ENCODE measurements at regions not wholly inside any gene's neighbourhood (a gene's known extent, or its start where the extent isn't known, plus 50 kb on each side); places are given as distances from the start of the nearest gene placed in this dataset.

DNA sequence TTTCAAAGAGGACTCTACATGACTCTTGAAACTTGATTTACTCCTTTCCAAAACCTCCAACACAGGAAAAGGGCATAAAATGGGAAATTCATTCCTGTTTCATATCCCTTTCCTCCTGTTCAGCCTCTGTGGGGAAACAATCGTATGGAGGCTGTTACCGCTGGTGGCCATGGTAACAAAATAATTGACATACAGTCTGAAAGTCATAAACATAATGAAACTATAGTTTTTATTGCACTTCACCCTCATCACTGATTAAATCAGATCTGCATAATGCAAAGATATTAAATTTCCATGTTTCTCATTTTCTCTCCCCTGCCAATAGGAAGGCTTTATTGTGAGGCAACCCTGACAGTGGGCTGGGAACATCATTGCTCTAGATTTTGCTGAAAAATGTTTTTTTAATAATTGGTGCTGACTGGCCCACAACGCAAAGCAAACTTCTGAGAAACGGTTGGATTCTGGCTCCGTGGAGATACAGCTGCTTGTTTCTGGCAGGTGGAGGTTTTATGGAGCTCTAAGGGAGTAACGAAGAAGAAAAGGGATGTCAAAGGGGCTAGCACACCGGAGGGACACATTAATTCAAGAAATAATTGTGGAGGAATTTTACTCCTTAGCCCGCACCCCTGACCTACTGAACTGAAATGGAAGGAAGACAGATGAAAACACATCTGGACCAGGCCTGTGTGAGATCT, 154.2 kb upstream of the SHISA6 start:
- no peaks in the 10 kb centered on the region for H3K27me3 ChIP-seq
- no peaks in the 10 kb centered on the region for H3K36me3 ChIP-seq
- H3K9me3 ChIP-seq = no peaks in the 10 kb centered on the region
- intact Hi-C loops (cut with DNase I) = no loop called here
- H3K4me3 ChIP-seq (replicated peaks in 1 of 3) = no peak overlapping the region
- no peak for DNase-seq
- 87% methylated on average over 8 of the region's 8 CpGs for WGBS, 2 donors
- no peaks in the 10 kb centered on the region for H3K4me1 ChIP-seq
- TF ChIP-seq POLR2A (IDR thresholded peaks at IDR 0.05) (no peak), CTCF (IDR thresholded peaks at IDR 0.05) (no peak)
- H3K27ac ChIP-seq = no peak overlapping the region

- H3K9me3 ChIP-seq = no peaks in the 10 kb centered on the region
- no peaks in the 10 kb centered on the region for H3K4me1 ChIP-seq
- DNase-seq = no peak
- intact Hi-C loops (cut with DNase I) = no loop called here
- no peaks in the 10 kb centered on the region for H3K27me3 ChIP-seq
- H3K36me3 ChIP-seq = no peaks in the 10 kb centered on the region
- TF ChIP-seq CTCF (IDR thresholded peaks at IDR 0.05) (no peak), POLR2A (IDR thresholded peaks at IDR 0.05) (no peak)
- no peak overlapping the region for H3K4me3 ChIP-seq (replicated peaks in 1 of 3)
- no peak overlapping the region for H3K27ac ChIP-seq
Observed at GRCh38 chr17:11082559-11082958, 158.5 kb upstream of the SHISA6 start.

GRCh38 chr17:11081342-11081741, 159.7 kb upstream of the SHISA6 start:
- Histone ChIP-seq H3K4me1 (no peaks in the 10 kb centered on the region), H3K36me3 (no peaks in the 10 kb centered on the region), H3K27me3 (no peaks in the 10 kb centered on the region), H3K4me3 (replicated peaks in 1 of 3) (no peak overlapping the region), H3K27ac (no peak overlapping the region), H3K9me3 (no peaks in the 10 kb centered on the region)
- intact Hi-C loops (cut with DNase I) = no loop called here
- whole genome bisulfite sequencing, 2 donors = 75 to 85% methylated on average over 3 of the region's 3 CpGs
- no peak for TF ChIP-seq CTCF (IDR thresholded peaks at IDR 0.05)
- no peak for TF ChIP-seq POLR2A (IDR thresholded peaks at IDR 0.05)
- no peak for DNase-seq

GRCh38 chr17:11077673-11078072, 163.3 kb upstream of the SHISA6 start:
- Histone ChIP-seq H3K4me1 (no peaks in the 10 kb centered on the region), H3K9me3 (no peaks in the 10 kb centered on the region), H3K36me3 (no peaks in the 10 kb centered on the region), H3K27me3 (no peaks in the 10 kb centered on the region), H3K27ac (no peak overlapping the region), H3K4me3 (replicated peaks in 1 of 3) (no peak overlapping the region)
- 90 to 91% methylated on average over 1 of the region's 1 CpG for WGBS, 2 donors
- DNase-seq = no peak
- intact Hi-C loops (cut with DNase I) = no loop called here
- no peak for TF ChIP-seq POLR2A (IDR thresholded peaks at IDR 0.05)
- no peak for TF ChIP-seq CTCF (IDR thresholded peaks at IDR 0.05)

GRCh38 chr17:11074451-11074850, 166.6 kb upstream of the SHISA6 start:
- 78 to 79% methylated on average over 2 of the region's 2 CpGs for WGBS, 2 donors
- H3K36me3 ChIP-seq = no peaks in the 10 kb centered on the region
- H3K27me3 ChIP-seq = no peaks in the 10 kb centered on the region
- H3K4me1 ChIP-seq = no peaks in the 10 kb centered on the region
- H3K27ac ChIP-seq = no peak overlapping the region
- no peak overlapping the region for H3K4me3 ChIP-seq (replicated peaks in 1 of 3)
- no peak for DNase-seq
- H3K9me3 ChIP-seq = no peaks in the 10 kb centered on the region
- intact Hi-C loops (cut with DNase I) = no loop called here
- TF ChIP-seq CTCF (IDR thresholded peaks at IDR 0.05) (no peak), POLR2A (IDR thresholded peaks at IDR 0.05) (no peak)

Data from thyroid gland (tissue), 4 donors.